ENCODE measurements at regions not wholly inside any gene's neighbourhood (a gene's known extent, or its start where the extent isn't known, plus 50 kb on each side); places are given as distances from the start of the nearest gene placed in this dataset.

DNA sequence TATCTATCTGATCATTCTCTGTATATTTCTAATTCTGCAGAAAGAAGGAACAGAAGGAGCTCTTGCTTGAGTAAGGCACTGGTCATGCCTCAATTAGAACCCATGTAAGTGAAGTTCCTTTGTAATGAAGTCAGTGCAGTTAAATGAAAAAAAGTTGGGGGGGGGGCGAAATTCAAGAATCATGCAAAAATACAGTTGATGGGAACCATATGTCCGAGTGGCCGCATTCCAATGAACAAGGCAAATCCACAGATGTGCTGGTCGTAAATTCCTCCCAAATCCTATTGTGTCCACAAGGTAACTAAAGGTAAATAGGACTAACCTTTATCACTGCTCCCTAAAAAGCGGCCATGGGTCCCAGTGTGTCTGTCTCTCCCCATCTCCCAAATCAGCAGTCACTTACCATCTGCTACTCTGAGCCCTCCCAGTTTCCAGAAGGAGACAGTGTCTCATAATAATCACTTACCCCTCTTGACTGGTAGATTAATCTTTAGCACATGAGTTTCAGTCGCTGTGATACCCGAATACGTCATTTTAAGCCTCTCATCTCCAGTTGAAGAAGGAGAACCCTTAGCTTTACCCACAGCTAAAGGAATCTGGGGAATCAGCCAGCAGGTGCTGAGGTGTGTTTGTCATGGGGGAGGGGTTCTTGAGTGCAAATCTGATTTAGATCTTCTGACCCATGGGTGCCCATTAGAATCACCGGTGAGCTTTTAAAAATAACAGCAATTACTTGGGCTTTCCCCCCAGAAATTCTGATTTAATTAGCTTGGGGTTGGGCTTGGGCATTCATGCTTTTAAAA lies 56.3 kb upstream of the EPHB3 start:
- no peak for TF ChIP-seq POLR2AphosphoS5 (IDR thresholded peaks at IDR 0.05; ENCODE audit: low read depth, low read length)
- TF ChIP-seq POLR2A (IDR thresholded peaks at IDR 0.05; ENCODE audit: low read depth, low read length), result no peak
- no peak for TF ChIP-seq SPI1 (IDR thresholded peaks at IDR 0.05; ENCODE audit: low read depth, low read length)
- TF ChIP-seq TAF1 (IDR thresholded peaks at IDR 0.05; ENCODE audit: low read depth, low read length), result no peak
- no peak for TF ChIP-seq POU2F2 (IDR thresholded peaks at IDR 0.05; ENCODE audit: low read depth, low read length)
- TF ChIP-seq PAX5 (IDR thresholded peaks at IDR 0.05; ENCODE audit: insufficient read depth, low read length, severe bottlenecking), result no peak

Measured in GM12891 (cell line).